ENCODE measurements at regions not wholly inside any gene's neighbourhood (a gene's known extent, or its start where the extent isn't known, plus 50 kb on each side); places are given as distances from the start of the nearest gene placed in this dataset.

- H3K4me1 Mint-ChIP-seq, result no peaks in the 10 kb centered on the region
- peaks cover 0 to 4% of the 10 kb centered on the region in 2 donors for H3K9me3 Mint-ChIP-seq
- no peak overlapping the region for H3K4me3 Mint-ChIP-seq
- no peak overlapping the region for H3K27ac Mint-ChIP-seq
- DNase-seq (no peak), ATAC-seq (no peak)
- no peaks in the 10 kb centered on the region for H3K27me3 Mint-ChIP-seq
Observed at GRCh38 chr20:6916938-6917337, 149.5 kb downstream of the BMP2 start.

- no peak for ATAC-seq
- DNase-seq, result no peak
- no peaks in the 10 kb centered on the region for H3K27me3 Mint-ChIP-seq
- no peaks in the 10 kb centered on the region for H3K4me1 Mint-ChIP-seq
- H3K9me3 Mint-ChIP-seq, result peaks cover 0 to 7% of the 10 kb centered on the region in 2 donors
- H3K27ac Mint-ChIP-seq, result no peak overlapping the region
- no peak overlapping the region for H3K4me3 Mint-ChIP-seq
Observed at GRCh38 chr20:6919792-6920468, 152.4 kb downstream of the BMP2 start.

GRCh38 chr20:6920991-6921613 is 153.6 kb downstream of the BMP2 start:
- DNase-seq, result no peak
- ATAC-seq, result no peak

GRCh38 chr20:6921717-6922386 is 154.4 kb downstream of the BMP2 start:
- H3K27me3 Mint-ChIP-seq, result no peaks in the 10 kb centered on the region
- no peak for ATAC-seq

More at GRCh38 chr20:6920991-6921613, 153.6 kb downstream of the BMP2 start:
- Mint-ChIP-seq H3K9me3 (peaks cover 0 to 7% of the 10 kb centered on the region in 2 donors), H3K4me1 (no peaks in the 10 kb centered on the region), H3K27ac (no peak overlapping the region), H3K27me3 (no peaks in the 10 kb centered on the region), H3K4me3 (no peak overlapping the region)

GRCh38 chr20:6924681-6925080 is 157.2 kb downstream of the BMP2 start:
- ATAC-seq (no peak), DNase-seq (no peak)
- Mint-ChIP-seq H3K4me3 (no peak overlapping the region), H3K27me3 (no peaks in the 10 kb centered on the region), H3K4me1 (no peaks in the 10 kb centered on the region), H3K27ac (no peak overlapping the region), H3K9me3 (peaks cover 7 to 8% of the 10 kb centered on the region in 2 donors)

More at GRCh38 chr20:6921717-6922386, 154.4 kb downstream of the BMP2 start:
- DNase-seq, result no peak
- Mint-ChIP-seq H3K27ac (no peak overlapping the region), H3K4me3 (no peak overlapping the region), H3K9me3 (peaks cover 4 to 7% of the 10 kb centered on the region in 2 donors), H3K4me1 (no peaks in the 10 kb centered on the region)

GRCh38 chr20:6925744-6926278 is 158.3 kb downstream of the BMP2 start:
- H3K9me3 Mint-ChIP-seq, result peaks cover 7 to 8% of the 10 kb centered on the region in 2 donors
- ATAC-seq, result no peak
- DNase-seq, result no peak
- H3K4me3 Mint-ChIP-seq, result no peak overlapping the region
- no peaks in the 10 kb centered on the region for H3K4me1 Mint-ChIP-seq
- no peaks in the 10 kb centered on the region for H3K27me3 Mint-ChIP-seq
- H3K27ac Mint-ChIP-seq, result no peak overlapping the region

GRCh38 chr20:6940048-6940447 is 172.6 kb downstream of the BMP2 start:
- no peak for ATAC-seq
- Mint-ChIP-seq H3K27ac (no peak overlapping the region), H3K4me3 (no peak overlapping the region), H3K4me1 (no peaks in the 10 kb centered on the region), H3K9me3 (peaks cover 0 to 6% of the 10 kb centered on the region in 2 donors), H3K27me3 (no peaks in the 10 kb centered on the region)
- DNase-seq, result no peak

- H3K4me3 Mint-ChIP-seq, result no peak overlapping the region
- peaks cover 0 to 6% of the 10 kb centered on the region in 2 donors for H3K9me3 Mint-ChIP-seq
- H3K27me3 Mint-ChIP-seq, result no peaks in the 10 kb centered on the region
- H3K27ac Mint-ChIP-seq, result no peak overlapping the region
- no peak for DNase-seq
- H3K4me1 Mint-ChIP-seq, result no peaks in the 10 kb centered on the region
- no peak for ATAC-seq
Observed at GRCh38 chr20:6940876-6941275, 173.4 kb downstream of the BMP2 start.

GRCh38 chr20:6941571-6941970 is 174.1 kb downstream of the BMP2 start:
- Mint-ChIP-seq H3K9me3 (peaks cover 0 to 6% of the 10 kb centered on the region in 2 donors), H3K4me3 (no peak overlapping the region), H3K4me1 (no peaks in the 10 kb centered on the region), H3K27me3 (no peaks in the 10 kb centered on the region), H3K27ac (no peak overlapping the region)
- DNase-seq, result no peak
- ATAC-seq, result no peak

GRCh38 chr20:6942266-6942665 is 174.8 kb downstream of the BMP2 start:
- DNase-seq (no peak), ATAC-seq (no peak)
- Mint-ChIP-seq H3K9me3 (peaks cover 0 to under 1% of the 10 kb centered on the region in 2 donors), H3K4me3 (no peak overlapping the region), H3K4me1 (no peaks in the 10 kb centered on the region), H3K27ac (no peak overlapping the region), H3K27me3 (no peaks in the 10 kb centered on the region)

- peaks cover 0 to under 1% of the 10 kb centered on the region in 2 donors for H3K9me3 Mint-ChIP-seq
- no peak overlapping the region for H3K27ac Mint-ChIP-seq
- DNase-seq, result no peak
- no peaks in the 10 kb centered on the region for H3K4me1 Mint-ChIP-seq
- ATAC-seq, result no peak
- no peaks in the 10 kb centered on the region for H3K27me3 Mint-ChIP-seq
- H3K4me3 Mint-ChIP-seq, result no peak overlapping the region
Observed at GRCh38 chr20:6944292-6944691, 176.8 kb downstream of the BMP2 start.

- H3K9me3 Mint-ChIP-seq, result peaks cover 11 to 17% of the 10 kb centered on the region in 2 donors
- H3K27ac Mint-ChIP-seq, result no peak overlapping the region
- H3K4me3 Mint-ChIP-seq, result no peak overlapping the region
- ATAC-seq (no peak), DNase-seq (no peak)
- no peaks in the 10 kb centered on the region for H3K27me3 Mint-ChIP-seq
- H3K4me1 Mint-ChIP-seq, result no peaks in the 10 kb centered on the region
Observed at GRCh38 chr20:6953611-6954010, 186.1 kb downstream of the BMP2 start.

GRCh38 chr20:6954219-6954618 is 186.7 kb downstream of the BMP2 start:
- DNase-seq (no peak), ATAC-seq (no peak)
- Mint-ChIP-seq H3K9me3 (peaks cover 11 to 17% of the 10 kb centered on the region in 2 donors), H3K4me3 (no peak overlapping the region), H3K27ac (no peak overlapping the region), H3K4me1 (no peaks in the 10 kb centered on the region), H3K27me3 (no peaks in the 10 kb centered on the region)

GRCh38 chr20:6956056-6956455 is 188.6 kb downstream of the BMP2 start:
- Mint-ChIP-seq H3K4me3 (no peak overlapping the region), H3K9me3 (peaks cover 9 to 18% of the 10 kb centered on the region in 2 donors), H3K27ac (no peak overlapping the region), H3K4me1 (no peaks in the 10 kb centered on the region), H3K27me3 (no peaks in the 10 kb centered on the region)
- no peak for DNase-seq
- no peak for ATAC-seq

- Mint-ChIP-seq H3K4me3 (no peak overlapping the region), H3K27ac (no peak overlapping the region), H3K27me3 (no peaks in the 10 kb centered on the region), H3K4me1 (no peaks in the 10 kb centered on the region), H3K9me3 (peaks cover 5 to 18% of the 10 kb centered on the region in 2 donors)
- ATAC-seq (no peak), DNase-seq (no peak)
Observed at GRCh38 chr20:6956574-6956973, 189.1 kb downstream of the BMP2 start.

GRCh38 chr20:6959900-6960312 is 192.4 kb downstream of the BMP2 start:
- ATAC-seq, result no peak
- DNase-seq, result no peak
- Mint-ChIP-seq H3K4me3 (no peak overlapping the region), H3K27ac (no peak overlapping the region), H3K27me3 (no peaks in the 10 kb centered on the region), H3K9me3 (peaks cover 0 to 26% of the 10 kb centered on the region in 2 donors), H3K4me1 (no peaks in the 10 kb centered on the region)
